HG03135 (cell line): ENCODE measurements at regions not wholly inside any gene's neighbourhood (a gene's known extent, or its start where the extent isn't known, plus 50 kb on each side); places are given as distances from the start of the nearest gene placed in this dataset.
A peak's percentile ranks its signal among the peaks of the same experiment; 100 is the strongest.
"Not testable (repeated sequence)": the region's sequence is repeated elsewhere in the genome, so short reads cannot be mapped to it uniquely, and the experiment has no call there.

Source experiments
- ATAC-seq: cut with Tn5 transposase; IDR thresholded peaks from one replicate; pipeline ENCODE4 v1.9.1; 2021; ENCODE audit warnings: mild to moderate bottlenecking, moderate library complexity; ENCODE audit not compliant: unreplicated experiment

GRCh38 chr6:63477422-63478040 lies 94.7 kb upstream of the LOC128125822 start:
- ATAC-seq = no peak

GRCh38 chr6:63478734-63479133 lies 93.5 kb upstream of the LOC128125822 start:
- ATAC-seq = no peak

- ATAC-seq = no peak
Measured at GRCh38 chr6:63486196-63486595, 86.1 kb upstream of the LOC128125822 start.

GRCh38 chr6:63487103-63487813 lies 85.0 kb upstream of the LOC128125822 start:
- no peak for ATAC-seq

- no peak for ATAC-seq
Measured at GRCh38 chr6:63491119-63491518, 81.2 kb upstream of the LOC128125822 start.

GRCh38 chr6:63492476-63492875 lies 79.8 kb upstream of the LOC128125822 start:
- no peak for ATAC-seq

- no peak for ATAC-seq
Measured at GRCh38 chr6:63493557-63493956, 78.7 kb upstream of the LOC128125822 start.

GRCh38 chr6:63496361-63496804 lies 75.9 kb upstream of the LOC128125822 start:
- ATAC-seq = no peak

GRCh38 chr6:63502156-63502555 lies 70.1 kb upstream of the LOC128125822 start:
- ATAC-seq = no peak

- ATAC-seq = no peak
Measured at GRCh38 chr6:63503199-63503598, 69.1 kb upstream of the LOC128125822 start.

GRCh38 chr6:63504777-63505384 lies 67.4 kb upstream of the LOC128125822 start:
- ATAC-seq = peak; percentile 98

- ATAC-seq = no peak
Measured at GRCh38 chr6:63507096-63507495, 65.2 kb upstream of the LOC128125822 start.

GRCh38 chr6:63509652-63510352 lies 62.5 kb upstream of the LOC128125822 start:
- no peak for ATAC-seq

- ATAC-seq = no peak
Measured at GRCh38 chr6:63510353-63510686, 62.0 kb upstream of the LOC128125822 start.

GRCh38 chr6:63510849-63511248 lies 61.4 kb upstream of the LOC128125822 start:
- ATAC-seq = no peak

- no peak for ATAC-seq
Measured at GRCh38 chr6:63514488-63515173, 57.6 kb upstream of the LOC128125822 start.

- not testable (repeated sequence) for ATAC-seq
Measured at GRCh38 chr6:63515227-63515626, 57.1 kb upstream of the LOC128125822 start.

GRCh38 chr6:63516186-63516944 lies 55.9 kb upstream of the LOC128125822 start:
- no peak for ATAC-seq

- ATAC-seq = no peak
Measured at GRCh38 chr6:63517221-63517620, 55.1 kb upstream of the LOC128125822 start.

- ATAC-seq = no peak
Measured at GRCh38 chr6:63521475-63522210, 50.6 kb upstream of the LOC128125822 start.
